RWPE1 (cell line): ENCODE measurements at regions not wholly inside any gene's neighbourhood (a gene's known extent, or its start where the extent isn't known, plus 50 kb on each side); places are given as distances from the start of the nearest gene placed in this dataset.

Source experiments
- CTCF ChIA-PET: fragments of 350-600 bp; sonication (Branson Sonifier 250); formaldehyde crosslinking; extraction: SDS; loops from one replicate; lab custom pipeline; 2021; lab: Yijun Ruan, JAX
- POLR2A ChIA-PET: fragments of 400-600 bp; formaldehyde crosslinking; extraction: SDS; loops from one replicate; lab custom pipeline; 2020; ENCODE audit warnings: antibody characterized with exemption; ENCODE audit not compliant: low non-redundant PET; lab: Yijun Ruan, JAX
- DNase-seq: peaks from one replicate; pipeline ENCODE4 v3.0.0; 2012; ENCODE audit warnings: low spot score
- H3K27ac ChIP-seq: fragments of 450-650 bp; 2 replicates; pipeline ENCODE4 v1.5.1; 2017
- TF ChIP-seq, protein P1 (sequence below): fragments of 450-650 bp; conservative IDR thresholded peaks from 2 replicates; pipeline ENCODE4 v1.5.1; 2017; ENCODE audit warnings: low read depth, mild to moderate bottlenecking

DNA sequence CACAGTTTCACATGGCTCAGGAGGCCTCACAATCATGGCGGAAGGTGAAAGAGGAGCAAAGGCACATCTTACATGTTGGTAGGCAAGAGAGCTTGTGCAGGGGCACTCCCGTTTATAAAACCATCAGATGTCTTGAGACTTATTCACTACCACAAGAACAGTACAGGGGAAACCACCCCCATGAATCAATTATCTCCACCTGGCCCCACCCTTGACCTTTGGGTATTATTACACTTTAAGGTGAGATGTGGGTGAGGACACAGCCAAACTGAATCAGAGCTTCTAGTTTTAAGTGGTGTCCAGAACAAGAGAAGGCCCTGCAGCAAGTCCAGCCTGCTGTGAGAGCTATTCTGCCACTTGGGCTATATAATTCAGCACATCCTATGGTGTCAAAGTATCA lies 493.7 kb downstream of the ETS1 start:
- H3K27ac ChIP-seq, result no peak overlapping the region
- no peak for DNase-seq
- ChIA-PET CTCF (interaction anchor here (0.6 kb wide), 2 partner anchors 25 to 635 kb away, joined by 3 read pairs; no protein-coding TSS in a partner anchor), POLR2A (interaction anchor here (0.5 kb wide), 1 partner anchor 10 kb away, joined by 7 read pairs; no protein-coding TSS in a partner anchor)
- TF ChIP-seq, protein P1, sequence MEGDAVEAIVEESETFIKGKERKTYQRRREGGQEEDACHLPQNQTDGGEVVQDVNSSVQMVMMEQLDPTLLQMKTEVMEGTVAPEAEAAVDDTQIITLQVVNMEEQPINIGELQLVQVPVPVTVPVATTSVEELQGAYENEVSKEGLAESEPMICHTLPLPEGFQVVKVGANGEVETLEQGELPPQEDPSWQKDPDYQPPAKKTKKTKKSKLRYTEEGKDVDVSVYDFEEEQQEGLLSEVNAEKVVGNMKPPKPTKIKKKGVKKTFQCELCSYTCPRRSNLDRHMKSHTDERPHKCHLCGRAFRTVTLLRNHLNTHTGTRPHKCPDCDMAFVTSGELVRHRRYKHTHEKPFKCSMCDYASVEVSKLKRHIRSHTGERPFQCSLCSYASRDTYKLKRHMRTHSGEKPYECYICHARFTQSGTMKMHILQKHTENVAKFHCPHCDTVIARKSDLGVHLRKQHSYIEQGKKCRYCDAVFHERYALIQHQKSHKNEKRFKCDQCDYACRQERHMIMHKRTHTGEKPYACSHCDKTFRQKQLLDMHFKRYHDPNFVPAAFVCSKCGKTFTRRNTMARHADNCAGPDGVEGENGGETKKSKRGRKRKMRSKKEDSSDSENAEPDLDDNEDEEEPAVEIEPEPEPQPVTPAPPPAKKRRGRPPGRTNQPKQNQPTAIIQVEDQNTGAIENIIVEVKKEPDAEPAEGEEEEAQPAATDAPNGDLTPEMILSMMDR, result no peak

DNA sequence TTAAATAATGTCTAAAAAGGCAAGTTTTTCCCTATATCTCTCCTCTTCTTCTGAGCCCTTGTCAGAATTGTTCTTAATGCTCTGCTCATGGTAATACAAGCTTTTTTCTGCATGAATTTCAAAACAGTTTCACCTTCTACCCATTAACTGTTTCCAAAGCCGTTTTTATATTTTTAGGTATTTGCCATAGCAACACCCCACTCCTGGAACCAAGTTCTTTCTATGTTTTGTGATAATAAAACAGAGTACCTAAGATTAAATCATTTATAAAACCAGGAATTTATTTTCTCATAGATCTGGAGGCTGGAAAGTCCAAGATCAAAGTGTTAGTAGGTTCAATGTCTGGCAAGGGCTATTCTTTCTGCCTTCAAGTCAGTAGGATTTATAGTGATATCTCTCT lies 497.4 kb downstream of the ETS1 start:
- ChIA-PET CTCF (no interaction called here), POLR2A (no interaction called here)
- H3K27ac ChIP-seq, result no peak overlapping the region
- TF ChIP-seq, protein P1, result no peak
- no peak for DNase-seq

DNA sequence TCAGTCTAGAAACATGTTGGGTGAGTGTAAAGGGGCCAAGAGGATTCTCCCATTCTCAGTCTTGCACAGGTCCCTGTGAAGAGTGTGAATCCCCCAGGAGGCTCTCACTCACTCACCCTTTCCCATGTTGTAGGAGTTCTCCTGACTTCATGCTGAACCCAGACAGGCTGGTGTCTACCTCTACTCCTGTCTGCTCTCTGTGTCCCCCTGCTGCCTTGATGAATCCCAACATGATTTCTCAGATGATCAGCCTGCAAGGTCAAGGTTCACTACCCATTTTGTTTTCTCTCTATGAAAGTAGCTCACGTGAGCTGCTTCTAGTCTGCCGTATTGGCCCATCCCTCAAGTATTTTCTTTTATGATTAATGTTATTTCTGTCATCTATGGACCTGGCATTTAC lies 500.6 kb downstream of the ETS1 start:
- H3K27ac ChIP-seq, result no peak overlapping the region
- CTCF ChIA-PET, result interaction anchor here (0.6 kb wide), 1 partner anchor 14 kb away, joined by 4 read pairs; no protein-coding TSS in a partner anchor
- TF ChIP-seq, protein P1, result no peak
- DNase-seq, result no peak
- POLR2A ChIA-PET, result no interaction called here

DNA sequence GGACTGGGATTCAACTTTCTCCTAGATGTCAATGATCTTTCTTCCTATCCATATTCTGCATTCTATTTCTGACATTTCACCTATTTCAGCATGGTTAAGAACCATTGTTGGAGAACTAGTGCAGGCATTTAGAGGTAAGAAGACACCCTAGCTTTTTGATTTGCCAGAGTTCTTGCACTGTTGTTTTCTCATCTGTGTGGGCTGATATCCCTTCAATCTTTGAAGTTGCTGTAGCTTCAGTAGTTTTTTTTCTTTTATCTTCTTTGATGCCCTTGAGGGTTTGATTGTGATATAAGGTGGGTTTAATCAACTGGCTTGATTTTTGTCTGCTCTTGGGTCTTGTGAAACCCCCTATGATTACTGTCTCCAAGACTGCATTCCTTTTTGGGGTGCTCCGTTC lies 502.1 kb downstream of the ETS1 start:
- no peak overlapping the region for H3K27ac ChIP-seq
- TF ChIP-seq, protein P1, result no peak
- ChIA-PET POLR2A (no interaction called here), CTCF (interaction anchor here (0.7 kb wide), 1 partner anchor 295 kb away, joined by 4 read pairs; no protein-coding TSS in a partner anchor)
- DNase-seq, result no peak

DNA sequence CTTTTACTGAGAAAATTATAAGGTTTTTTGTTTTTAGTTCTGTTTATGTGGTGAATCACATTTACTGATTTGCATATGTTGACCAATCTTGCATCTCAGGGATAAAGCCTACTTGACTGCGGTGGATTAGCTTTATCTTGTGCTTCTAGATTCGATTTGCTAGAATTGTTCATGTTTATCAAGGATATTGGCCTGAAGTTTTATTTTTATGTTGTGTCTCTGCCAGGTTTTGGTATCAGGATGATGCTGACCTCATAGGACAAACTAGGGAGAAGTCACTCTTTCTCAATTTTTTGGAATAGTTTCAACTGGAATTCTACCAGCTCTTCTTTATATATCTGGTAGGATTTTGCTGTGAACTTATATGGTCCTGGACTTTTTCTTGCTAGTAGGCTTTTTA lies 504.8 kb downstream of the ETS1 start:
- DNase-seq, result no peak
- POLR2A ChIA-PET, result no interaction called here
- CTCF ChIA-PET, result interaction anchor here (0.6 to 0.7 kb wide), 2 partner anchors 238 to 428 kb away, joined by 3 to 4 read pairs; no protein-coding TSS in a partner anchor
- H3K27ac ChIP-seq, result no peak overlapping the region
- TF ChIP-seq, protein P1, result no peak

DNA sequence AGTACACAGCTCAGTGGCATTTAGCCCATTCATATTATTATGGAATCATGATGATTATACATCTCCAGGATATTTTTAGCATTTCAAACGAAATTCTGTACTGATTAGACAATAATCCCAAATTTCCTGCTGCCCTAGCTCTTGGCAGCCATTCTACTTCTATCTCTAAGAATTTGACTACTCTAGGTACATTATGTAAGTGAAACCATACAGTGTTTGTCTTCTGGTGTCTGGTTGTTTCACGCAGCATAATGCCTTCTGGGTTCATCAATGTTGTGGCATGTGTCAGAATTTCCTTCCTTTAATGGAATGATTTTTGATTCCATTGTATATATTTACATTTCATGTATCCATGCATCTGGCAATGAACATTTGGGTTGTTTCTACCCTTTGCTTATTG lies 517.7 kb downstream of the ETS1 start:
- CTCF ChIA-PET, result interaction anchor here (0.5 to 0.7 kb wide), 2 partner anchors 24 to 243 kb away, joined by 3 to 4 read pairs; no protein-coding TSS in a partner anchor

More for the DNA sequence above, 517.7 kb downstream of the ETS1 start:
- POLR2A ChIA-PET, result no interaction called here
- TF ChIP-seq, protein P1, result no peak
- no peak for DNase-seq
- H3K27ac ChIP-seq, result no peak overlapping the region
